ENCODE measurements at regions not wholly inside any gene's neighbourhood (a gene's known extent, or its start where the extent isn't known, plus 50 kb on each side); places are given as distances from the start of the nearest gene placed in this dataset.

DNA sequence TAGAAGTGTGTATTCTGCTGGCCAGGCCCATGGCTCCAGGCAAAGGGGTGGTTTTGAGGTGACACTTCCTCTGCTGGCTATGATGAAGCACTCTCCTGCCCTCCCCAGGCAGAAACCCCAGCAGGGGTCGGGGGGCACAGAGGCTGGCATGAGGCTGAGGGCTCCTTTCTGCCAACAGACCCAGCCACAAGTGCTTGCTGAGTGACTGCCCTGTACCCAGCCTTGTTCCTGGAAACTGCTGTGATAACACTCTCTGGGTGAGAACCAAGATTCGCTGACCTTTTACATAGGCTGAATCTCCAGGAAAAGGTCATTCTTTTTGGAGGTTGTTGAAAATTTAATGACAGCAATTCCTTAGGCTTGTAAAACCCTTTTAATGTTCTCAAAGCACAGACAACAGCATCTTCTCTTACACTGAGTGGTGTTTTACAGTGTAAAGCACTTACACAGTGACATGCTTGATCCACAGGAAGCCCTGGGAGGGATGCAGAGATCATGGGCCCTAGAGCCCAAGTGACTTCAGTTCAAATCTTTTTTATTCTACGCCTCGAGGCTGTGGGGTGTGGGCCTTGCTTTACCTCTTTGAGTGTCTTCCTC, 155.5 kb upstream of the FGGY start:
- H3K4me3 Mint-ChIP-seq: no peak overlapping the region

DNA sequence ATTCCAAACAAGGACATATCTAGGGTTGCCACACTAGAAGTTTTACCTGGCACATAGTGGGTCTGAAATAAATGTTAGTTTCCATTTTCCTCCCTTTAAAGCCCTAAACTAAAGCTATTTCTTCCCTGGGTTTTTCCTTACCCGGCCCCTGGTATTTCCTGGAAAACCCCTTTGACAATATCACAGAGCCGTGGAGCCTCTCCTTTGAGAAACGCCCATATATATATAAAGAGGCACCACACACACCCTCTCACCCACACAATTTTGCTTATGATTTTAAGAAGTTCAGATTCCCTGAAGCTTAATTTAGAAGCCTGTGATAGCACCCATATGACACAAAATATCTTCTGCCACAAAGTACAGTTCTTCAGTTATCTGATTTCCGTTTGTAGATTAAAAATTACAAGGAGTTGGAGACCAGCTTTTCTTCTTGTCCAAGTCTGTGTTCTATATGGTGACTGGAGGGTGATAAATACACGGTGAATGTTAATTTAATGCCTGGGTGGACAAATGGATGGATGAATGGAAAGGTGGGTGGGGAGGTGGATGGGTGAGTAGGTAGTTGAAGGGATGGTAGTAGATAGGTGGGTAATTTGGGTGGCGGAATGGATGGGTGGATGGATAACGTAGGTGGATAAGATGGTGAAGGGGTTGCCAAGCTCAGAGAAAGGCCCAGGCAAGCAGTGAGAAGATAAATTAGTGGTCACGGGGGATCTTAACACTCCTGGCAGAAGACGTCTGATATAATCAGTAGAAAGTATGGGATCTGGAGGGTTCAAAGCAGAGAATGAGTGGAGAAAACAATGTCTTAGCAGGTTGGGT, 154.4 kb upstream of the FGGY start:
- ATAC-seq (no peak), DNase-seq (no peak)
- no peak overlapping the region for H3K4me3 Mint-ChIP-seq
- no peaks in the 10 kb centered on the region for H3K9me3 Mint-ChIP-seq (ENCODE audit: low read depth)
- ChIA-PET POLR2A (no interaction called here), CTCF (interaction anchor here (0.8 to 0.9 kb wide), 2 partner anchors 9 to 21 kb away, joined by 3 read pairs; no protein-coding TSS in a partner anchor)
- peaks cover 24% of the 10 kb centered on the region for H3K4me1 Mint-ChIP-seq
- intact Hi-C loops (cut with DNase I, micrococcal nuclease): loop anchor here in 1 of 2 experiments (5.0 kb wide), 1 partner anchor 355 kb away; no protein-coding TSS in a partner anchor
- H3K36me3 Mint-ChIP-seq (ENCODE audit: low read depth): no peaks in the 10 kb centered on the region
- no peak overlapping the region for H3K27ac Mint-ChIP-seq
- peaks cover 2% of the 10 kb centered on the region for H3K27me3 Mint-ChIP-seq

More for the DNA sequence above, 155.5 kb upstream of the FGGY start:
- H3K4me1 Mint-ChIP-seq: peaks cover 16% of the 10 kb centered on the region
- ATAC-seq: no peak
- ChIA-PET CTCF (no interaction called here), POLR2A (no interaction called here)
- no peaks in the 10 kb centered on the region for H3K27me3 Mint-ChIP-seq
- DNase-seq: no peak
- no peaks in the 10 kb centered on the region for H3K36me3 Mint-ChIP-seq (ENCODE audit: low read depth)
- H3K9me3 Mint-ChIP-seq (ENCODE audit: low read depth): no peaks in the 10 kb centered on the region
- intact Hi-C loops (cut with DNase I, micrococcal nuclease): loop anchor here in 1 of 2 experiments (5.0 kb wide), 1 partner anchor 354 kb away; no protein-coding TSS in a partner anchor
- no peak overlapping the region for H3K27ac Mint-ChIP-seq

DNA sequence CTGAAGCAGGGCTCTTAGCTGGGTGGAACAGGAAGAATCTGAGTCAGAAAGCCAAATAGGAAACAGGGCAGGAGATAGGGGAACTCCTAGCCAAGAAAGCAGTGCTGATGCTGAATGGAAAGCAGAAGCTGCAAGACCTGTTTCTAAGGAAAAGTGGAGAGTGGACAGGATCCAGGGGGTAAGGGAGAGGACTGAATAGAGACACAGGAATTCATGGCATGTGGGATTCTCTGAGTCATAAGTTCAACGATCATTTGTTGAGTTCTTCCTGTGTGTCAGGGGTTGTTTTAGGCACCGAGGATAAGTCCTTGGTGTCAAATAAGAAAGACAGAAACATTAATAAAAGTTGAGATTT, 153.8 kb upstream of the FGGY start:
- ChIA-PET POLR2A (no interaction called here), CTCF (interaction anchor here (0.9 kb wide), 1 partner anchor 21 kb away, joined by 3 read pairs; no protein-coding TSS in a partner anchor)
- ATAC-seq (peak; percentile 39), DNase-seq (no peak)
- intact Hi-C loops (cut with DNase I, micrococcal nuclease): loop anchor here in 1 of 2 experiments (5.0 kb wide), 1 partner anchor 356 kb away; no protein-coding TSS in a partner anchor
- Mint-ChIP-seq H3K27me3 (peaks cover 2% of the 10 kb centered on the region), H3K4me1 (peaks cover 22% of the 10 kb centered on the region), H3K9me3 (ENCODE audit: low read depth) (no peaks in the 10 kb centered on the region), H3K27ac (no peak overlapping the region), H3K36me3 (ENCODE audit: low read depth) (no peaks in the 10 kb centered on the region), H3K4me3 (no peak overlapping the region)

GRCh38 chr1:59143811-59144210, 153.1 kb upstream of the FGGY start:
- H3K36me3 Mint-ChIP-seq (ENCODE audit: low read depth): no peaks in the 10 kb centered on the region
- no peak overlapping the region for H3K4me3 Mint-ChIP-seq
- H3K4me1 Mint-ChIP-seq: peaks cover 20% of the 10 kb centered on the region
- peaks cover 2% of the 10 kb centered on the region for H3K27me3 Mint-ChIP-seq
- POLR2A ChIA-PET: no interaction called here
- no peak overlapping the region for H3K27ac Mint-ChIP-seq
- intact Hi-C loops (cut with DNase I, micrococcal nuclease): loop anchor here in 1 of 2 experiments (5.0 kb wide), 1 partner anchor 357 kb away; no protein-coding TSS in a partner anchor
- no peak for DNase-seq
- CTCF ChIA-PET: interaction anchor here (0.9 kb wide), 1 partner anchor 22 kb away, joined by 3 read pairs; no protein-coding TSS in a partner anchor
- H3K9me3 Mint-ChIP-seq (ENCODE audit: low read depth): no peaks in the 10 kb centered on the region
- no peak for ATAC-seq

DNA sequence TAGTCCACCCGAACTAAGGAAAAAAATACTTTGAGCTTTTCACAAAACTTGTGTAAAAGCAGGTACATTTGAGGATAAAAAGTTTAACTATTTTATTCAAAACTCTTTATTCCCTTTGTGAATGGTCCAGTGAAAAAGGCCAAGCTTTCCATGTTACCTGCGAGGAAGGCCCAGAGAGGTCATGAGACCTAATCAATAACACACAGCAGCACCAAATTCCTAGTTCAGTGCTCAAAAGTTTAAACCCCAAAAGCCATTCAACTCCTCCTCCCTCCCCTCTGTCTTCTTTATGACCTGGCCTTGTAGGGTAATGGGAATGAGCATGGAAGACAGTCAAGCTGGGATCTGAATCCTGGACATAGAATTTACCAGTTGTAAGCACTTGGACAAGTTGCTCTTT, 151.9 kb upstream of the FGGY start:
- no peaks in the 10 kb centered on the region for H3K36me3 Mint-ChIP-seq (ENCODE audit: low read depth)
- H3K4me1 Mint-ChIP-seq: peaks cover 20% of the 10 kb centered on the region
- no peak overlapping the region for H3K4me3 Mint-ChIP-seq
- no peaks in the 10 kb centered on the region for H3K9me3 Mint-ChIP-seq (ENCODE audit: low read depth)
- ChIA-PET CTCF (no interaction called here), POLR2A (no interaction called here)
- ATAC-seq: no peak
- no peak for DNase-seq
- no peak overlapping the region for H3K27ac Mint-ChIP-seq
- peaks cover 2% of the 10 kb centered on the region for H3K27me3 Mint-ChIP-seq
- intact Hi-C loops (cut with DNase I, micrococcal nuclease): loop anchor here in 1 of 2 experiments (5.0 kb wide), 1 partner anchor 358 kb away; no protein-coding TSS in a partner anchor

DNA sequence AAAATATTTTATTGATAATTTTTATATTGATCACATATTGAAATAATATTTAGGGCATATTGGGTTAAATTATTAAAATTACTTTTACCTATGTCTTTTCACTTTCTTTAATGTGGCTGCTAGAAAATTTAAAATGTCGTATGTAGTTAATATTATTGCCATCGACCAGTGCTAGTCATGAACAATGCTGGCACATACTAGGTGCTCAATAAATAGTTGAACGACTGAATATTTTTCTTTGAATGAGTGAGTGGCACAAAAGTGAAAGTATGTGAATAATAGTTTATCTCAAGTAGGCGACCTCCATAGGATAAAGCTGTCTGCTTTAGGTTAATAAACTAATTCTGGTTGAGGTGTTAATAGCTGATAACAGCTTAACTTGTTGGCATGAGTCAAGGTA, 150.8 kb upstream of the FGGY start:
- Mint-ChIP-seq H3K27me3 (peaks cover 2% of the 10 kb centered on the region), H3K36me3 (ENCODE audit: low read depth) (no peaks in the 10 kb centered on the region), H3K9me3 (ENCODE audit: low read depth) (no peaks in the 10 kb centered on the region), H3K27ac (peak overlapping the region; percentile 92), H3K4me3 (peak overlapping the region; percentile 84), H3K4me1 (peaks cover 29% of the 10 kb centered on the region)
- intact Hi-C loops (cut with DNase I, micrococcal nuclease): no loop called here
- DNase-seq (no peak), ATAC-seq (no peak)
- POLR2A ChIA-PET: no interaction called here
- CTCF ChIA-PET: interaction anchor here (0.7 kb wide), 1 partner anchor 75 kb away, joined by 3 read pairs; no protein-coding TSS in a partner anchor

DNA sequence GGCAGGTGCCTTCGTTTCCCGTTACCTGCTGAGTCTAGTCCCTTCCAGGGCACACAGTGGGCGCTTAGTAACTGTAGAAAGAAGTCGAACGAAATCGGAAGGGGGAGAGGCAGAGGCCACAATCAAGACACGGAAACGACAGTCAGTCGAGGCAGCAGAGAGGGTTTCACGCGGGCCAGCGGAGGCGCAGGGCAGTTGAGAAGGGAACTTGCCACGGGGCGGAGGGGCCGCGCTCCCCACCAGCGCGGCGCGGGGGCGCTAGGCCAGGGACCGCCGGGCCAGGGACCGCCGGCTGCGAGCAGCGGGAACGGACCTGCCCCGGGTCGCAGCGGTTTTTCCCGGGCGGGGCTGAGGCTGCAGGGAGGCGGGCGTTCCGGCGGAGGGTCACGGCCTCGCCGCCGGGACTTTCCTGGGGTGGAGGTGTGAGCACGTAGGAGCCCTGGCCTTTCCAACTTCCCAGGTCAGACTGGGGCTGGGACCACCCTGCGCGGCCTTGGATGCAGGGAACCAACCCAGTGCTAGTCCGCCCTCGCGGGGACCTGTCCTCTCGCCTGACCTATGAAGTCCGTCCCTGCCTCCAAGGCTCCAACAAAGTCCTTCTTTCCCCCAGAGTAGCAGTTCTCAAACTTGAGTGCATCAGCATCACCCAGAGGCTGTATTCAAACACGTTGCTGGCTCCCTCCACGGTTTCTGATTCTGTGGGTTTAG, 150.1 kb upstream of the FGGY start:
- H3K36me3 Mint-ChIP-seq (ENCODE audit: low read depth): no peaks in the 10 kb centered on the region
- H3K4me3 Mint-ChIP-seq: peak overlapping the region; percentile 84
- ChIA-PET POLR2A (no interaction called here), CTCF (interaction anchor here (0.7 kb wide), 1 partner anchor 75 kb away, joined by 3 read pairs; no protein-coding TSS in a partner anchor)
- H3K27ac Mint-ChIP-seq: peak overlapping the region; percentile 92
- intact Hi-C loops (cut with DNase I, micrococcal nuclease): no loop called here
- peaks cover 29% of the 10 kb centered on the region for H3K4me1 Mint-ChIP-seq
- H3K27me3 Mint-ChIP-seq: peaks cover 2% of the 10 kb centered on the region
- DNase-seq (peak; percentile 62), ATAC-seq (peak; percentile 50)
- no peaks in the 10 kb centered on the region for H3K9me3 Mint-ChIP-seq (ENCODE audit: low read depth)

DNA sequence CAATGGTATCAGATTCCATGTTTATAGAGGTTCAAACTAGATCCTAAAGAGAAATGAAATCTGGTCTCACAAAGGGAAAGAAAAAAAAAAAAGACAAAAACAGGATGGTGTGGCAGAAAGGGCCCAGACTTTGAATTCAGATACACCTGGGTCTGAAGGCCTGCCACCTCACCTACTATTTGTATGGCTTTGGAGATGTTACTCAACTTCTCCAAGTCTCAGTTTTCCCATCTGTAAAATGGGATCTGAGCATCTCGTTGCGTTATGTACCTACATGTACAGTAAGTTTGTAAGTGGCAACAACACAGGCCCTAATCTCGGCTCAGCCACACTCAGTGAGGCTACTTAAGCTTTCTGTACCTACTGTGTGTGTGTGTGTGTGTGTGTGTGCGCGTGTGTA, 147.5 kb upstream of the FGGY start:
- intact Hi-C loops (cut with DNase I, micrococcal nuclease): loop anchor here in 1 of 2 experiments (2.0 kb wide), 1 partner anchor 409 kb away; no protein-coding TSS in a partner anchor
- H3K4me1 Mint-ChIP-seq: peaks cover 20% of the 10 kb centered on the region
- POLR2A ChIA-PET: no interaction called here

DNA sequence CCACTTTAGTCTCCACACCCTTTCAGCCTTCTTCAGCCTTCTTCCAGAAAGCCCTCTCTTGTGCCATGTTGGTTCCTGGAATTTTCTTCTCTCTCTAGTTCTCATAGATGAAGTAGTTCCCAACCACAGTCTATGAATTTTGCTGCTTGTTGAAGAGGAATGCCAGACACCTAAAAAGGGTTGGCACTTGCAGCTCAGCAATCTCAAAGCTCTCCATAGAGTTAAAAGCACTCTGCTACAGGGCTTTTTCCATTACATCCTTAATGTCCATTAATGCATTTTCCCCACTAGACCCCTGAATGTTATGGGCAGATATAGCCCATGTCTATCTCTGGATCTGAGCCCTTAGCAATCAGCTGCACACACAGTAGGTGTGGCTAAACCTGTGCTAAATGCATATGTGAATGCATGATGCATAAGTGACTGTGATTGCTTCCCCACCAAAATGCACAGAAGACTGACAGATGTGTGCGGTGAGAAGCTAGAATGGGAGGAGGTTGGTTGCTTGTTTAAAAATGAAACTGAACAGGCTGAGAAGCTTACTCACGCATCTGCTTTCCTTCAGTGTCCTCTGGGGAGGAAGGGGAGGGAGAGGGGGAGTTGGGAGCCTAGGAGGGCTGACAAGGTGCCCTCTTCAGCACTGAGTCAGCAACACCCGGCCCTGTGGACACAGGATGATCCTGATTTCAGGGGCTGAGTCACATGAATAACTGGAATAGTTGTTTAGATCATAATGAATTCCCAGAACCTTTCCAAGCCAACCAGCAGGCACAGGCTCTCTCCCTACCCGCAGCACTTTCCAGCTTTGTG, 146.1 kb upstream of the FGGY start:
- CTCF ChIA-PET: interaction anchor here (0.6 to 2.8 kb wide), 3 partner anchors 10 to 548 kb away, joined by 3 to 5 read pairs (median 5); no protein-coding TSS in a partner anchor
- POLR2A ChIA-PET: no interaction called here
- DNase-seq (peak; percentile 43), ATAC-seq (peak; percentile 85)
- Mint-ChIP-seq H3K9me3 (ENCODE audit: low read depth) (no peaks in the 10 kb centered on the region), H3K4me1 (peaks cover 20% of the 10 kb centered on the region), H3K36me3 (ENCODE audit: low read depth) (no peaks in the 10 kb centered on the region), H3K27me3 (peaks cover 2% of the 10 kb centered on the region), H3K27ac (no peak overlapping the region), H3K4me3 (no peak overlapping the region)
- intact Hi-C loops (cut with DNase I, micrococcal nuclease): no loop called here

More for the DNA sequence above, 147.5 kb upstream of the FGGY start:
- CTCF ChIA-PET: interaction anchor here (1.5 to 1.6 kb wide), 2 partner anchors 11 to 93 kb away, joined by 4 to 5 read pairs; no protein-coding TSS in a partner anchor
- peaks cover 2% of the 10 kb centered on the region for H3K27me3 Mint-ChIP-seq
- no peak overlapping the region for H3K27ac Mint-ChIP-seq
- no peaks in the 10 kb centered on the region for H3K9me3 Mint-ChIP-seq (ENCODE audit: low read depth)
- H3K36me3 Mint-ChIP-seq (ENCODE audit: low read depth): no peaks in the 10 kb centered on the region
- H3K4me3 Mint-ChIP-seq: no peak overlapping the region
- ATAC-seq (no peak), DNase-seq (no peak)

DNA sequence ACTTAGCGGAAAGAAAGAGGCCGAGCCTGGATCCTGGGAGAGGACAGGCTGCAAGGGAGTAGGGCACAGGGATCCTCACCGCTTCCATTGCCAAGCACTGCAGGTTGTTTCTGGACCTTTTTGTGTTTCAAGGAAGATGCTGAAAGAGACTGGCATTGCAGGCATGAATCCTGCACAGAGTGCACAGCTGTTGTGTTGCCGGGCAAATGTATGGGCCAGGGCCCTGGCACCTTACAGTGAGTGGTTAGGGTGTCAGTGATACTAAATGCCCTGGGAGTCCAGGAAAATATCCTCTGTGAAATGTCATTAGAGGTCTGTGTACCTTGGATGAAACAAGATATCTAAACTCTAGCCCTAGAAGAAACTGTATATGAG, 145.5 kb upstream of the FGGY start:
- Mint-ChIP-seq H3K9me3 (ENCODE audit: low read depth) (no peaks in the 10 kb centered on the region), H3K4me3 (no peak overlapping the region), H3K36me3 (ENCODE audit: low read depth) (no peaks in the 10 kb centered on the region), H3K27ac (no peak overlapping the region), H3K4me1 (peaks cover 16% of the 10 kb centered on the region), H3K27me3 (peaks cover 2% of the 10 kb centered on the region)
- intact Hi-C loops (cut with DNase I, micrococcal nuclease): no loop called here
- no peak for DNase-seq
- CTCF ChIA-PET: interaction anchor here (0.6 to 2.8 kb wide), 2 partner anchors 27 to 547 kb away, joined by 3 to 5 read pairs; no protein-coding TSS in a partner anchor
- no peak for ATAC-seq
- POLR2A ChIA-PET: no interaction called here

Data from activated CD4-positive, alpha-beta T cell treated with anti-CD3 and anti-CD28 coated beads for 36 hours (primary cell).